GM21825 (cell line): ENCODE measurements at regions not wholly inside any gene's neighbourhood (a gene's known extent, or its start where the extent isn't known, plus 50 kb on each side); places are given as distances from the start of the nearest gene placed in this dataset.

Source experiments
- ATAC-seq: cut with Tn5 transposase; IDR thresholded peaks from one replicate; pipeline ENCODE4 v1.9.1; 2021; ENCODE audit warnings: mild to moderate bottlenecking, moderate library complexity; ENCODE audit not compliant: unreplicated experiment

DNA sequence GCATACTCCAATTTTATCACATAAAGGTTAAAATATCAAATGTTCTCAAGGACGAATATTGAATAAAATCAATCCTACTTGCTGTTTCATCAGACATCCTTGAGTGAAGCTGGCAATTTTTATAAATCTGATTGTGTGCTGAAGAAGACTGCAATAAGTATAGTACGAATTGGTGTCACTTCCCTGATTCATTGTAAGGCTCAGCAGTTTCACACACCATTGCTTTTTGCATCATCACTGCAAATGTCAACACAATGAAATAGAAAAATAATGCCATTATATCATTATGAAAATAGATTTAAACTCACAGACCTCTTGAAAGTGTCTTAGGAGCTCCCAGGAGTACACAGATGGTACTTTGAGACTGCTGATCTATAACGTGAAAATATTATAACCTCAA, 172.5 kb downstream of the ANKRD50 start:
- ATAC-seq, result no peak

DNA sequence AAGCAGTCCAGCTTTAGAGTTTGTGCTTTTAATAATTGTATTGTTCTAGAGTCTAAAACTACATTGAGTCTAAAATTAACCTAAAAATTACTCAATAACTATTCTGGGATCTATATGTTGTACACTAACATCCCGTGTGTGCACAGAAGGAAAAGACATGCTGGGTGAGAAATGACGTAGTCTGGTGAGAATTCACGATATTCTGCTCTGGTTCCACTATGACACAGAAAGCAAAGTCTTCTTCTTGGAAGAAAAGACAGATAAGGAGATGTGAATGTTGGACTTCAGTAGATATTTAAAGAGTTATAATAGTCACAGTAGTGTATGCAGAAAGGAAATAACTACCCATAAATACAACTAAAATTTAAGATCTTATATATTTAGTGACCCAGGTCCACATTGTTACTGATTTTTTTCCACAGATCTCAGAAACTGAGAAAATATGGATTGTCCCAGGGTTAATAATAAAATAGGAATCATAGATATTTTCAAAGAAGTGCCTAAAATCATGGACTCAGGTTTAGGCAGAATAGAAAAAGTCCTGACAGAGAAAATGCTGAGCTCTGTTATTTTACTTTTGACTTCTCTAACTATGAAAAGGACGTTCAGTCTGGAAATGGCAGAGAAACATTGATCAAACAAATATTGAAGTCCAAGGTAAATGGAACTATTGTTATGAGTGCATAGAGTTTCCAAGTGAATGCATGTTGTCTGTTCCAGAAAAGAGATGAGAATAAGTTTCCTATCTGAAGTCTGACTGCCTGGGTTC, 170.7 kb downstream of the ANKRD50 start:
- no peak for ATAC-seq

DNA sequence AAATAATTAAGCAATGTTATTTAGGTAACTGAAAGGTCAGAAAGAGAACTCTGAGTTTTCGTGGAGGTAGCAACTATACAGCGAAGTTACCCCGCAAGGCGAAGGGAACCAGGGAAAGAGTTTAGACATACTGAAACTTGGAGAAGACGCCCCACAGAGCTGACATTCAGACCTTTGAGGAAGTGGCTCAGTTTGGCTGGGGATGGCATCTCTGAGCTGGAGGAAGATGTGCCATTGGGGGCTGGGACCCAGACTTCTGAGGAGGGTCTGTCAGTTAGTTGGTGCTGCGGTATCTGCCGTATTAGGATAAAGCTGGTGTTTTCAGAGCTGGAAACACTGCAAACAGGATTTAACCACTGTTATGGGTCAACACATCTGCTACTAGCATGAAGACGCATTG, 156.6 kb downstream of the ANKRD50 start:
- no peak for ATAC-seq

DNA sequence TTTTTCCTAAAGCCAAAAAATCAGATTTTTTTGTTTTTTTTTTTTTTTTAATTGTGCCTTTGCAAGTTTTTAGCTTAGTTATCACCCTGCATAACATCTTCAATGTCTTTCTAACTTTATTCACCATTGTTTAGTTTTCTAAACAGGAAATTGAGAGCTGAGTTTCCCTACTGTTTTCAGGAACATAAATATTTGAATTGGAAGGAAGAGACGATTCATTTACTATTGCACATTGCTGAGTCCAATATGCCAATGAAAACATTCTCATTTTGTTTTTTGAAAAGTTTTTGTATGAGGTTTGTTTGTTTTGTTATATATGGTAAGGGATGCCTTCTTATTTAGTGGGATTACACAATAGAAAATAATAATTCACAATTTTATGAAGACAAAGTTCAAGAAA, 148.4 kb downstream of the ANKRD50 start:
- no peak for ATAC-seq

DNA sequence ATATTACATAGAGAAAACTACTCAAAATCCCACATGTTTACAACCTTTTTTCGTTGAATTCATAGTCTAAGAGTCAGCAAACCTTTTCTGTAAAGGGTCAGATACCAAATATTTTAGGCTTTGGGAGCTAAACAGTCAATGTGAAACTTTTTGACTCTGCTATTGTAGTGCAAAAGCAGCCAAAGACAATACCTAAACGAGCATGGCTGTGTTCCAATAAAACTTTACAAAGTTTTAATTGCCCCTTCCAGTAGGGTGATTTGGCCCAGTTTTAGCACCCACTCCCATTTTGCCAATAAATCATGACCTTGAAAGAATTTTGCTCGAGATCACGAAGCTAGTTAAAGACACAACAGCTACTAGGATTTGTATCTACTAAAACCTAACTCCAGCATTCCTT, 147.2 kb downstream of the ANKRD50 start:
- no peak for ATAC-seq

DNA sequence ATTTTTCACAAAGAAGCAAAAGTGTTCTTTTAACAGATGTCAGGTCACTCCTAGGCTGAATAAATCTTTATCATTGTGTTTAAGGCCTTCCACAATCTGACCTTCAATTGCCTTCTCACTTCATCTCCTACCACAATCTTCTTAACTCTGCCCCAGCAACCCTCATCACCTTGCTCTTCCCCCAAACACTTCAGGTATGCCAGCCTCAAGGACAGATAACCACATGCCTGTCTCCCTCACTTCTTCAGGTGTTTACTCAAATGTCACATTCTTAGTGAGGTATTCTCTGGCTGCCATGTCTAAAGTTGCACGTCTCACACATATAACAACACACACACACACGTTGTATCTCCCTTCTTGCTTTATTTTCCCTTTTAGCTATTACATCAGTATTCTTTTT, 146.5 kb downstream of the ANKRD50 start:
- no peak for ATAC-seq

DNA sequence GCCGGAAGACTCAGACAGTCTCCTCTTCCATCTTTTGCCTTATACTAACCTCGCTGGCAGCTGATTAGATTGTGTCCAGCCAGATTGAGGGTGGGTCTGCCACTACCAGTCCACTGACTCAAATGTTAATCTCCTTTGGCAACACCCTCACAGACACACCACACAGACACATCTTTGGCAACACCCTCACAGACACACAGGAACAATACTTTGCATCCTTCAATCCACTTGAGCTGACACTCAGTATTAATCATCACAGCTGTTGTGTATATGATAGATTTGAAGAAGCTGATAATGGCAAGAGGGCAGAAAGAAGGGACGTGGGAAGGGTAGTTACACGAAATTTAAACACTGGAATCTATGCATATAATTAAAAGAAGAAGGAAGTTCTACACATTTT, 139.5 kb downstream of the ANKRD50 start:
- ATAC-seq, result no peak

DNA sequence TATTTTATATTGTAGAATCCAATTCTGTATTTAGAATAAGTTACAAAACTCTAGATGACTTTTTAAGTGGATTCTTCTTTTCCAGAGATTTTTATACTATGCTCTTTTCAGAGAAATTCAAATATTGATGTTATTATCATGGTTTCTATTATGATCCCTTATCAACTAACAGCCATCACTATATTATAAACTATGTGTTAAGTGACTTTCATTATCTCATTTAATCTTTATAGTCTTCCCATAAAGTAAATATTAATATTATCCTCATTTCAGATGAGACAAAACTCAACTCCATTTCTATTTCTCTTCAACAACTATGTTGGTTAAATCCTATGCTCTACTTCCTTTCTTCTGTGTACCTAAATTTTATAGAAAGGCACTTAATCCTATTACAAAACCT, 132.6 kb downstream of the ANKRD50 start:
- ATAC-seq, result no peak

DNA sequence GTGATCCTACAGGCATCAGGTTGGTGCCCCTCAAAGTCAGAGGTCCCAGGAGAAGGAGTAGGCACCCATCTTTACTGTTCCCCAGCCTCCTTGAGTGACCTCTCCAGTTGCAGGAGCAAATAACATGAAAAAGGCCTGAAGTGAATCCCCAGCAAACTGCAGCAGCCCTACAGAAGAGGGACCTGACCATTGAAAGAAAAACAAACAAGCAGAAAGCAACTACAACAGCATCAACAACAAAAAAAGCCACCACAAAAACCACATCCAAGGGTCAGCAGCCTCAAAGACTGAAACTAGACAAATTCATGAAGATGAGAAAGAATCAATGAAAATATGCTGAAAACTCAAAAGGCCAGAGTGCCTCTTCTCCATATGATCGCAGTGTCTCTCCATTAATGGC, 128.7 kb downstream of the ANKRD50 start:
- ATAC-seq, result no peak

DNA sequence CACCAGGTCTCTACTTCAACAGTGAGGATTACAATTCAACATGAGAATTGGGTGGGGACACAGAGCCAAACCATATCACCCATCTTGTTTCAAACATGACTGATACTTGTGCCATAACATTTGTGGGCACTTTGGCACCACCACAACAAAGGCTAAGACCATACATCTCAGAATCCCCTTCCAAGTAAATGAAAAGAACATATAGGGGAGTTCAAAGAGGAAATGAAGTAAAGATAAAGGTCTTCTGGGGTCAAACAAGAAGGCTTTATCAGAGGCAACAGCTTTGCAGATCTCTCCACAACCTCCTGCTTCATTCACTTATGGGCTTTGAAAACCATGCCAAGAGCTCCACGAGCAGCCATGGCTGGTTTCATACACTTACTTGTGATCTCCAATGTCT, 122.7 kb downstream of the ANKRD50 start:
- no peak for ATAC-seq

DNA sequence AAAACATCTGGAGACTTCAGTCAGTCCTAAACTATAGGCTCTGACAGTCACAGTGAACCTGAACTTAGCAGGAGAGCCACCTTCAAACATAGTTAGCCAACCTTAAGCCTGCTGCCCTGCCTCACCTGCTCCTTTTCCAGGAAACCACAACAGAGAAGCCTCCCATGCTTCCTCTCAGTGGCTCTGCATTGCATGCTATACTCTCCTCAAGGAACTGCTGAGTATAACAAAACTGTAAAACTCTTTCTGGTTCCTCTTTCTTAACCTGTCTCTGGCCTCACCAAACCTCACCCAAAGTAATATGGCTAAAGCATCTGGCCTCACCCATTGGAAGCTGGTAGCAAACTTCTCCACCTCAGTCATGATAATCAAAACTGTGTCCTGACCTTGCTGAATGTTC, 122.1 kb downstream of the ANKRD50 start:
- no peak for ATAC-seq

DNA sequence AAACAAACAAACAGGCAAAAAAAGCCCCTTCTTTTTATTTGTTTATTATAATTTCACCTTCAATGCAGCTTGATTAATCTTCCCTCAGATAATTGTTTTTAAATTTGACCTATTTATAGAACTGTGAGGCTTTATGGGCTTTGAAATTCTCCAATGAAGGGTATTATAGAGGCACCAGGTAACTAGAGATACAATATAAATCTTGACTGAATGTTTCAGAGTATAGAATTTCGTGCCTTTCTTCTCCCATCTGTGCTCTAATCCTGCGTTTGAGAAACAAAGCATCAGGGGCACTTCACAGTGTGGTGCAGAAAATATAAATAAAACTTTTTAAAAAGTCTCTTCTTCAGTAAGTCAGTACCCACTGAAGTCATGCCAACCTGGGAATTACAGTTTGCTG, 120.9 kb downstream of the ANKRD50 start:
- no peak for ATAC-seq

DNA sequence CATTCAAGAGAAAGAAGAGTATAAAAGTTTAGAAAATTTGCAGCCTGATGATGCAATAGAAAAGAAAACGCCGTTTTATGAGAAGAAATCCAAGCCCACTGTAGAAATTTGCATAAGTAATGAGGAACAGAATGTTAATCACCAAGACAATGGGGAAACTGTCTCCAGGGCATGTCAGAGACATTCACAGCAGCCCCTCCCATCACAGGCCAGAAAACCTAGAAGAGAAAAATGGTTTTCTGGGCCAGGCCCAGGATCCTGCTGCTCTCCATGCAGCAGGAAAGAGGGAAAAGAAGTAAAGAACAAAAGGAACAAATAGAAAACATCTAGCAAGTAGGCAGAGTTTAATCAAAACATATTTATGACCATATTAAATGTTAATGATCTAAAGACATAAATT, 119.0 kb downstream of the ANKRD50 start:
- no peak for ATAC-seq

DNA sequence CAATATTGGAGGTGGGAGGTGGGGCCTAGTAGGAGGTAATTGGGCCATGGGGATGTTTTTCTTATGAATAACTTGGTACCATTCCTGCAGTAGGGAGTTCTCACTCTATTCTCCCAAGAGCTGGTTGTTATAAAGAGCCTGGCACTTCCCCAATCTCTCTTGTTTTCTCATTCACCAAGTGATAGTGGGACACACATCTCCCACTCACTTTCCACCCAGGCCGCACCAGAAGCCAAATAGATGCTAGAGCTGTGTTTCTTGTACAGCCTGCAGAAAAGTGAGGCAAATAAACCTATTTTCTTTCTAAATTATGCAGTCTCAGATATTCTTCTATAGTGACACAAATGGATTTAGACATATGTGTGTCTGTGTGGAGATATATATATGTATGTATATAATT, 117.6 kb downstream of the ANKRD50 start:
- no peak for ATAC-seq

DNA sequence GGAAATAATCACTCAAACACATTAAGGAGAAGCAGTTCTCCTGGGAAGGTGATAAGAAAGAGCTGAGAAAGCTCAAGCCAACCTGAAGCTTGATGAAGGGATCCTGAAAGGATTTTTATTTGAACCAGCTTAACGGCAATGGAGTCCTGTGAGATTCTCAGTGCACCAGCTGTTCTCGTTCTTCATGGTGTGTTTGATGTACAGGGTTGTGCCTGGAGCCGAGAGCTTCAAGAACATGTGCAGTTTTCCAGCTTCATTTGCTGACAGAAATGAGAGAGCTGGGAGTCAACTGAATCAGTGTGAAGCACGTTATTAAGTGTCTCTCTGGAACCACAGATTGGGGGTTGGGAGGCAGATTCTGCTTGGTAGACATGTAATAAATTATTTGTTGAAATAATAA, 115.7 kb downstream of the ANKRD50 start:
- no peak for ATAC-seq

DNA sequence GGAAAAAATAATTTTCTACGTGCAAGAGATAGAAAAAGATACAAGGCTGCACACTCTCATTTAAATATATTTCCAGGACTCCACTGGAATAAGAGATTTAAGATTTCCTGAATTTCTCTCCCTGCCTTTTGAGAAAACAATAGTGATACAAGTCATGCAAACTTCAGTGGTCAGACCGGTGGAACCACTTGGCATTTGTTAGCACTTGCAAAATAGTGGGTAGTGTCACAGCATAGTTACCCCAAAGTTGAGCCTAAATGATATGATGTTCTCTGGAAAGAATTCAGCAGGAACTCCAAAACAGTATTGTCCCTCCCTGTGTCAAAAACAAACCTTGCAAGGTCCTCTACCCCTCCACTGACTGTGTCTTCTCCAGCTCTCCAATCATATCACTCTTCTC, 102.3 kb downstream of the ANKRD50 start:
- ATAC-seq, result no peak
